A549 (cell line): ENCODE measurements at regions not wholly inside any gene's neighbourhood (a gene's known extent, or its start where the extent isn't known, plus 50 kb on each side); places are given as distances from the start of the nearest gene placed in this dataset.

Experiments used
- CBX8 ChIP-seq: fragments of 200-600 bp; sonication (generic); IDR thresholded peaks from 2 replicates; pipeline ENCODE4 v1.6.1; 2016
- CTCF ChIP-seq: fragments of >200 bp; sonication (Bioruptor Twin); formaldehyde crosslinking; IDR thresholded peaks from 3 replicates; pipeline ENCODE4 v1.5.1; 2016
- EP300 ChIP-seq, 2 experiments: fragments of >200 bp; sonication (Bioruptor Twin); formaldehyde crosslinking; IDR thresholded peaks; 2 replicates in 1 of 2; 3 replicates in 1 of 2; pipeline ENCODE4 v1.6.1; 2016 to 2017
- GATA3 ChIP-seq: IDR thresholded peaks from 2 replicates; pipeline ENCODE4 v1.6.1; 2012; ENCODE audit warnings: borderline replicate concordance
- KDM1A ChIP-seq: fragments of 200-600 bp; sonication (generic); IDR thresholded peaks from 2 replicates; pipeline ENCODE4 v1.6.1; 2016; ENCODE audit warnings: low read depth, mild to moderate bottlenecking
- MYC ChIP-seq: IDR thresholded peaks from 2 replicates; pipeline ENCODE4 v1.6.1; 2012; ENCODE audit warnings: mild to moderate bottlenecking, inconsistent platforms, low read length, improper control_type of control experiment, borderline replicate concordance

GRCh38 chr4:57682275-57682674 lies 572.1 kb upstream of the IGFBP7 start:
- TF ChIP-seq CTCF, result no peak
- TF ChIP-seq CBX8, result no peak
- TF ChIP-seq MYC, result no peak
- TF ChIP-seq EP300 (IDR thresholded peaks at IDR 0.05), result no peak
- no peak for TF ChIP-seq KDM1A
- no peak for TF ChIP-seq GATA3
